Fibroblast of lung (primary cell): ENCODE measurements at regions not wholly inside any gene's neighbourhood (a gene's known extent, or its start where the extent isn't known, plus 50 kb on each side); places are given as distances from the start of the nearest gene placed in this dataset.

ENCODE experiments used
- DNase-seq, 2 donors: peaks; one replicate each; pipeline versions ENCODE4 v3.0.0 to v3.0.0-alpha.2; 2010; ENCODE audit warnings: low read depth in 2 of 2
- H2AFZ ChIP-seq: 2 replicates; pipeline ENCODE4 v1.5.1; 2012; ENCODE audit warnings: low read length, control low read depth, inconsistent platforms
- H3K27ac ChIP-seq: 2 replicates; pipeline ENCODE4 v1.5.1; 2011; ENCODE audit warnings: low read length, control low read depth; ENCODE audit not compliant: insufficient read depth
- H3K27me3 ChIP-seq: 2 replicates; pipeline ENCODE4 v1.5.1; 2011; ENCODE audit warnings: mild to moderate bottlenecking, low read length; ENCODE audit not compliant: control insufficient read depth, insufficient read depth
- H3K36me3 ChIP-seq: 2 replicates; pipeline ENCODE4 v1.5.1; 2011; ENCODE audit warnings: low read length; ENCODE audit not compliant: control insufficient read depth, insufficient read depth
- H3K4me1 ChIP-seq: 2 replicates; pipeline ENCODE4 v1.5.1; 2011; ENCODE audit warnings: low read length; ENCODE audit not compliant: control insufficient read depth, insufficient read depth; ENCODE audit errors: extremely low read depth
- H3K4me2 ChIP-seq: 2 replicates; pipeline ENCODE4 v1.5.1; 2011; ENCODE audit warnings: low read length, control low read depth; ENCODE audit not compliant: insufficient read depth; ENCODE audit errors: extremely low read depth
- H3K4me3 ChIP-seq, 4 experiments: fragments of 200-600 bp in 1 of 4; sonication (generic) in 1 of 4; replicated peaks in 1 of 4; 2 replicates each; pipeline ENCODE4 v1.5.1; 2011 to 2016; ENCODE audit warnings: low read length in 4 of 4, low read depth in 3 of 4, mild to moderate bottlenecking in 3 of 4, control low read depth in 2 of 4, inconsistent platforms in 1 of 4, mixed read lengths in 1 of 4; ENCODE audit not compliant: insufficient read depth in 1 of 4; ENCODE audit errors: control extremely low read depth in 1 of 4
- H3K79me2 ChIP-seq: 2 replicates; pipeline ENCODE4 v1.5.1; 2012; ENCODE audit warnings: mild to moderate bottlenecking, low read length, inconsistent platforms; ENCODE audit not compliant: control insufficient read depth, insufficient read depth
- H3K9ac ChIP-seq: 2 replicates; pipeline ENCODE4 v1.5.1; 2011; ENCODE audit warnings: mild to moderate bottlenecking, low read length, control low read depth; ENCODE audit not compliant: insufficient read depth
- H3K9me3 ChIP-seq: 2 replicates; pipeline ENCODE4 v1.5.1; 2012; ENCODE audit warnings: low read depth, low read length; ENCODE audit not compliant: control insufficient read depth, insufficient read depth
- H4K20me1 ChIP-seq: 2 replicates; pipeline ENCODE4 v1.5.1; 2011; ENCODE audit warnings: low read length; ENCODE audit not compliant: control insufficient read depth, insufficient read depth; ENCODE audit errors: extremely low read depth
- CTCF ChIP-seq, 2 donors: IDR thresholded peaks in 1 of 2; conservative IDR thresholded peaks in 1 of 2; 1 replicate in 1 of 2; 2 replicates in 1 of 2; pipeline ENCODE4 v1.5.1; 2011 to 2012; ENCODE audit warnings: low read length in 2 of 2, control low read depth in 1 of 2, inconsistent platforms in 1 of 2, low read depth in 1 of 2, mild to moderate bottlenecking in 1 of 2
- EZH2 ChIP-seq: IDR thresholded peaks from 2 replicates; pipeline ENCODE4 v1.5.1; 2012; ENCODE audit warnings: low read length, control low read depth, mild to moderate bottlenecking; ENCODE audit errors: missing control alignments

GRCh38 chr3:46092702-46093080 lies 65.4 kb upstream of the XCR1 start:
- no peak overlapping the region for H3K4me3 ChIP-seq
- TF ChIP-seq EZH2 (no peak), CTCF (conservative IDR thresholded peaks at IDR 0.05 in 1 of 2, IDR thresholded peaks at IDR 0.05 in 1 of 2; ENCODE audit: low read depth in 1 of 2, low read length in 2 of 2) (no peak)
- DNase-seq = no peak
- H2AFZ ChIP-seq = no peak overlapping the region
- no peak overlapping the region for H3K9ac ChIP-seq
- H4K20me1 ChIP-seq = no peaks in the 10 kb centered on the region
- no peak overlapping the region for H3K27ac ChIP-seq
- H3K36me3 ChIP-seq = no peaks in the 10 kb centered on the region
- H3K4me2 ChIP-seq = no peak overlapping the region
- no peaks in the 10 kb centered on the region for H3K9me3 ChIP-seq
- no peaks in the 10 kb centered on the region for H3K27me3 ChIP-seq
- peaks cover 20% of the 10 kb centered on the region for H3K4me1 ChIP-seq
- H3K79me2 ChIP-seq = no peaks in the 10 kb centered on the region

GRCh38 chr3:46091741-46092701 lies 64.7 kb upstream of the XCR1 start:
- TF ChIP-seq EZH2 (no peak), CTCF (conservative IDR thresholded peaks at IDR 0.05 in 1 of 2, IDR thresholded peaks at IDR 0.05 in 1 of 2; ENCODE audit: low read depth in 1 of 2, low read length in 2 of 2) (no peak)
- H3K9ac ChIP-seq = no peak overlapping the region
- no peak for DNase-seq
- H3K27me3 ChIP-seq = no peaks in the 10 kb centered on the region
- H3K27ac ChIP-seq = no peak overlapping the region
- no peaks in the 10 kb centered on the region for H3K79me2 ChIP-seq
- no peak overlapping the region for H3K4me3 ChIP-seq
- H2AFZ ChIP-seq = no peak overlapping the region
- no peaks in the 10 kb centered on the region for H3K9me3 ChIP-seq
- H4K20me1 ChIP-seq = no peaks in the 10 kb centered on the region
- no peak overlapping the region for H3K4me2 ChIP-seq
- peaks cover 14% of the 10 kb centered on the region for H3K4me1 ChIP-seq
- H3K36me3 ChIP-seq = no peaks in the 10 kb centered on the region

GRCh38 chr3:46091046-46091445 lies 63.8 kb upstream of the XCR1 start:
- TF ChIP-seq CTCF (conservative IDR thresholded peaks at IDR 0.05 in 1 of 2, IDR thresholded peaks at IDR 0.05 in 1 of 2; ENCODE audit: low read depth in 1 of 2, low read length in 2 of 2) (no peak), EZH2 (no peak)
- no peak overlapping the region for H3K9ac ChIP-seq
- H4K20me1 ChIP-seq = no peaks in the 10 kb centered on the region
- H3K27me3 ChIP-seq = no peaks in the 10 kb centered on the region
- no peak overlapping the region for H3K4me3 ChIP-seq
- no peaks in the 10 kb centered on the region for H3K9me3 ChIP-seq
- no peak overlapping the region for H2AFZ ChIP-seq
- no peak for DNase-seq
- H3K27ac ChIP-seq = no peak overlapping the region
- H3K79me2 ChIP-seq = no peaks in the 10 kb centered on the region
- peaks cover 10% of the 10 kb centered on the region for H3K4me1 ChIP-seq
- H3K4me2 ChIP-seq = no peak overlapping the region
- no peaks in the 10 kb centered on the region for H3K36me3 ChIP-seq
